Mesodermal cell (in vitro differentiated cells): ENCODE measurements at regions not wholly inside any gene's neighbourhood (a gene's known extent, or its start where the extent isn't known, plus 50 kb on each side); places are given as distances from the start of the nearest gene placed in this dataset.

ENCODE experiments used
- H3K27ac ChIP-seq: 2 replicates; pipeline ENCODE4 v1.7.0; 2013; ENCODE audit warnings: mild to moderate bottlenecking, low read depth, low read length, moderate library complexity; ENCODE audit not compliant: severe bottlenecking
- H3K36me3 ChIP-seq: 2 replicates; pipeline ENCODE4 v1.7.1; 2013; ENCODE audit warnings: mild to moderate bottlenecking, low read length, moderate library complexity; ENCODE audit not compliant: control insufficient read depth, insufficient read depth
- H3K4me1 ChIP-seq: one replicate; pipeline ENCODE4 v1.7.1; 2013; ENCODE audit warnings: mild to moderate bottlenecking, low read length; ENCODE audit not compliant: insufficient read depth, control insufficient read depth, poor library complexity, severe bottlenecking
- H3K4me3 ChIP-seq: 2 replicates; pipeline ENCODE4 v1.7.0; 2013; ENCODE audit warnings: low read length, control low read depth, mild to moderate bottlenecking; ENCODE audit not compliant: insufficient read depth, poor library complexity, severe bottlenecking; ENCODE audit errors: extremely low read depth
- H3K9me3 ChIP-seq: 2 replicates; pipeline ENCODE4 v1.7.1; 2013; ENCODE audit warnings: mild to moderate bottlenecking, low read length, moderate library complexity; ENCODE audit not compliant: control insufficient read depth
- WGBS, 2 experiments: methylation state at CpG; one replicate each; pipeline ENCODE4 v1.1.5; 2013; ENCODE audit warnings: missing lambda C conversion rate in 2 of 2; ENCODE audit not compliant: insufficient coverage in 2 of 2; 5-methylcytosine and 5-hydroxymethylcytosine counted together

DNA sequence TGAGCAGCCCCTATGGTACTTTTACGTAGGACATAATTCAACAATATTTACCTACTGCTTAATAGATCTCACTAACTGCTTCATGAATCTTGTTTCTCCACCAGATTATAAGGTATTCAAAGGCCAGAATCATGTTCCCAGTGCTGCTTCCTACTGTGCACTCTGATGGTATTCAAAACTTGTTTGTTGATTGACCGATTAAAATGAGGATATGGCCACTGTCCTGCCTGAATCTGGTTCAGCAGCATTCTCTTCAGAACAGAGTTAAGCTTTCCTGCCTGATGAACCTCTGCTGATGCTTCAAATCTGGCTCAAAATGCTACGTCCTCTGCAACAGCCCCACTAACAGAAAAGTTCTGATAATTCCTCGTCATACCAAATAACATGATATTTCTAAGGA lies 150.7 kb upstream of the ZNF462 start:
- WGBS, 2 experiments: 94 to 97% methylated on average over 3 to 4 of the region's 4 CpGs
- no peak overlapping the region for H3K27ac ChIP-seq
- H3K4me1 ChIP-seq: peaks cover 3% of the 10 kb centered on the region
- H3K9me3 ChIP-seq: no peaks in the 10 kb centered on the region
- H3K36me3 ChIP-seq: no peaks in the 10 kb centered on the region
- H3K4me3 ChIP-seq: no peak overlapping the region

DNA sequence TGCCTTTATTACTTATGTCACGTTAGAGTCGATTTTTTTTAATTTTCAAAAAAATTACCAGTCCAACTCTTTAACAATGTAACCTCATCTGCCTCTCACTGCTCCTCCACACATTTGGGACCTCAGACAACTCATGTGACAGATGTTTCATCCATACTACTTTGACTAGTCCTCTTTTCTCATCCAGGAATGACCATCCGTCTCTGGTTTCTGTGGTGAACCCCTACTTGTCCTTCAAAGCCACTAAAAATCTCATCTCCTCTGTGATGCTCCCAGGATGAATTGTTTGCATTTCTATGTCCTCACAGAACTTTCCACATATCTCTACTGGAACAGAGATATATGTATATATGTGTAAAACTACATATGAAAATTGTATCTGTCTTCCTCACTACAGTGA lies 149.8 kb upstream of the ZNF462 start:
- no peaks in the 10 kb centered on the region for H3K9me3 ChIP-seq
- H3K4me1 ChIP-seq: peaks cover 3% of the 10 kb centered on the region
- 93 to 100% methylated on average over 3 of the region's 3 CpGs for WGBS, 2 experiments
- H3K36me3 ChIP-seq: no peaks in the 10 kb centered on the region
- no peak overlapping the region for H3K27ac ChIP-seq
- H3K4me3 ChIP-seq: no peak overlapping the region

GRCh38 chr9:106716820-106717219 lies 146.1 kb upstream of the ZNF462 start:
- Histone ChIP-seq H3K36me3 (no peaks in the 10 kb centered on the region), H3K4me3 (no peak overlapping the region), H3K27ac (no peak overlapping the region), H3K9me3 (no peaks in the 10 kb centered on the region), H3K4me1 (peaks cover 15% of the 10 kb centered on the region)
- no CpG with 5 or more reads among the region's 1 CpG for WGBS, 2 experiments

DNA sequence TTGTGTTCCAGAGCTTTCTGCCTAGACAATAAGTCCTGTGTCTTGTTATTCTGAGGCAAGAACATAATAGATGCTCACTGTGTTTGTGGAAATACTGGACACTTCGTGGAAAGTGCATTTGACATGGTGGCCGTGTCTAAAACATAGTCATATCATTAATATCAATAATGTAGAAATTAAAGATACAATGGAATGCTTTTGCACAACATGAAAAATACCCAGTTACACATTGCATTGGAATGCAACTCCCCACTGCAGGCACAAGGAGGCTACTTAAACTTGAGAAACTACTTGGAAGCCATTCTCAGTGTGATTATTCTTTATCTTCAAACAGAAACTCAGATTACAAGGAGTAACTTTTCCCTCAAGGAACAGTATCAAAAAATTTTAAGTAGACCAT lies 145.3 kb upstream of the ZNF462 start:
- H3K4me3 ChIP-seq: no peak overlapping the region
- H3K9me3 ChIP-seq: no peaks in the 10 kb centered on the region
- H3K27ac ChIP-seq: peak overlapping the region; percentile 43
- peaks cover 18% of the 10 kb centered on the region for H3K4me1 ChIP-seq
- WGBS, 2 experiments: no CpG with 5 or more reads among the region's 2 CpGs
- H3K36me3 ChIP-seq: no peaks in the 10 kb centered on the region

DNA sequence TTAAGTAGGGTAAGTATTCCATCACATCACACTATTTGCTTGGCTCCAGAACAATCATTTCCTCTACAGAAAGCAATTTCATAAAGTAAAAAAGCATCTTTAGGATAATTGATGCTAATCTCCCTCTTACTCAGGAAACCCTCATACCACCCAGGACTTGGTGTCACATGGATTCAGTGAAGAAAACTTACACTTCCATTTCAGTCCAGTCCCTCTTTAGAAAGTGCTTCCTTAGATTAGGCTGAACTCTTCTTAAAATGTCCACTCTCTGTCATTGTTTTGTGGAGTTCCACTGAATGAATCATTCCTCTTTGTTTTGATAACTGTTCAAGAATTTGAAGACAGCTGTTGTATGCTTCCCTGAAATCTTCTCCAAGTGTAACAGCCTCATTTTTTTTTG lies 144.0 kb upstream of the ZNF462 start:
- Histone ChIP-seq H3K27ac (peak overlapping the region; percentile 39), H3K36me3 (no peaks in the 10 kb centered on the region), H3K4me3 (no peak overlapping the region)

GRCh38 chr9:106722051-106722753 lies 140.8 kb upstream of the ZNF462 start:
- Histone ChIP-seq H3K4me3 (no peak overlapping the region), H3K36me3 (no peaks in the 10 kb centered on the region), H3K4me1 (peaks cover 18% of the 10 kb centered on the region), H3K9me3 (no peaks in the 10 kb centered on the region), H3K27ac (no peak overlapping the region)
- 88 to 100% methylated on average over 1 of the region's 4 CpGs for WGBS, 2 experiments

More for the DNA sequence above, 144.0 kb upstream of the ZNF462 start:
- Histone ChIP-seq H3K9me3 (no peaks in the 10 kb centered on the region), H3K4me1 (peaks cover 18% of the 10 kb centered on the region)

DNA sequence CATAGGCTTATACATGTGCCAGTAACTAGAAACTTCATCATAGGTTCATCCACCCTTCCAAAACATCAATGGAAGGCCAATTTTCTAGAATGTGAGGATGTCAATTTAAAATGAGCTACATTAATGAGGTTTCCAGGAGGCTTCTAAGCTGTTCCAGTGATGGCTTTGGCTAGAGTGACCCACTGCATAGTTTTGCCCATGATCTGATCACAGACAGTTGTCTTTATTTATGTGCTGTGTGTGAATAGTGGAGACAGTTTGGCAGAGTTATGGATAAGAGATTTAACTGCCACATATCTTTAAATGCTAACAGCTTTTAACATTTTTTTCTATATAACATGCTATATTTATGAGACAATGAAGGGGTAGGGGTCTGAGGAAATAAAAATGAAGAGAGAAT lies 139.0 kb upstream of the ZNF462 start:
- H3K4me3 ChIP-seq: no peak overlapping the region
- H3K27ac ChIP-seq: no peak overlapping the region
- peaks cover 9% of the 10 kb centered on the region for H3K4me1 ChIP-seq
- no peaks in the 10 kb centered on the region for H3K9me3 ChIP-seq
- no peaks in the 10 kb centered on the region for H3K36me3 ChIP-seq

- H3K36me3 ChIP-seq: no peaks in the 10 kb centered on the region
- H3K27ac ChIP-seq: no peak overlapping the region
- 83 to 89% methylated on average over 2 of the region's 2 CpGs for WGBS, 2 experiments
- peaks cover 3% of the 10 kb centered on the region for H3K4me1 ChIP-seq
- H3K9me3 ChIP-seq: no peaks in the 10 kb centered on the region
- H3K4me3 ChIP-seq: no peak overlapping the region
Measured at GRCh38 chr9:106724566-106724965, 138.4 kb upstream of the ZNF462 start.

DNA sequence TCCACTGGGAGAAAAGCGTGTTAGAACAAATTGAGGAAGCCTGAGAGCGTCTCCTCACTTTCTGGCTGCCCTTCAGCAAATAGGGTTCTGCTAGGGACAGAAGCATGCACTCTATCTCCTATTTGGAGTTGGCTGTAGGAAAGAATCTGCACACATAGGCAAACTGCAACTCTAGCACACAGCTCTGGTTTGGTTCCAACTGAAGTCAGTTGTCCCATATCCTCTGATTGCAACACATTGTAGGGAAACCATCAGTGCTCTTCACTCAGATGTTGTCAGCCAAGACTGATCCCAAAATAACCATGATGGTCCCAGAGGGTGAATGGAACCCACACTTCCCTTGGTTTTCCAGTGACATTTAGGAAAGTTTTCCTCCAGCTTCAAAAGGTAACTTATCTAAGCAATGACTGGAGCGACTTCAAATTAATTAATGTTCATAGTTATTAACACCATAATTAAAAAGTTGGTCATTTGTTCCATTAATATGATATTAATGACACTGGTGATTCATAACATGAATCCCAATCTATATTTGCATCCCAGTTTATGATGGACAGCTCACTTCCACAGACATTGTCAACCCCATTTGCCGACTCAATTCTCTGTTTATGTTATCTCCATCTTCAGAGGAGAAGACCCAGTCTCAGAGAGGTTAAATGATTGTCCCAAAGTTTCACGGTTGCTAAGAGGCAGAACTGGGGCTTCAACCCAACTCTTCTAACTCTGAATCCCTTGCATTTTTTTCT lies 136.7 kb upstream of the ZNF462 start:
- Histone ChIP-seq H3K4me1 (peaks cover 3% of the 10 kb centered on the region), H3K9me3 (no peaks in the 10 kb centered on the region), H3K27ac (no peak overlapping the region), H3K4me3 (no peak overlapping the region), H3K36me3 (no peaks in the 10 kb centered on the region)
- 90 to 100% methylated on average over 1 to 3 of the region's 5 CpGs for WGBS, 2 experiments

DNA sequence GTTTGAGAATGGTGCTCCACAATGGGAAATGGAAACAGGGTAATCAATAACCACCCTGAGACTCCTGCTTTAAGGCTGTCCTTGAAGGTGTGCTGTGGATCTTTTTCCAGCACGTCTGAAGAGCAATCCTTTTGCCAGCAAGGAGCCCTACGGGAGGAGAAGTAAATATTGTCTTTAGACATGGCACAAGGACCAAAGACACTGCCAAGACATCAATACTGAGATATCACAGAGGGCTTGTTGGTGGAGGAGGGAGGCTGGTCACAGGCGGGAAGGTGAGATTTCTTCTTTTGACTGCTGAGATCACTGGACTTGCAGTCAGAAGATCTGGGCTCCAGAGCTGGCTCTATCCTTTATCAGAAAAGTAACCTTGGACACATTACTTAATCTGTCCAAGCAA lies 135.0 kb upstream of the ZNF462 start:
- no peaks in the 10 kb centered on the region for H3K4me1 ChIP-seq
- H3K27ac ChIP-seq: no peak overlapping the region
- H3K9me3 ChIP-seq: no peaks in the 10 kb centered on the region
- H3K36me3 ChIP-seq: no peaks in the 10 kb centered on the region
- no CpG with 5 or more reads among the region's 3 CpGs for WGBS, 2 experiments
- H3K4me3 ChIP-seq: no peak overlapping the region

- no peak overlapping the region for H3K4me3 ChIP-seq
- H3K9me3 ChIP-seq: no peaks in the 10 kb centered on the region
- no peak overlapping the region for H3K27ac ChIP-seq
- H3K4me1 ChIP-seq: no peaks in the 10 kb centered on the region
- 97 to 100% methylated on average over 4 to 6 of the region's 7 CpGs for WGBS, 2 experiments
- no peaks in the 10 kb centered on the region for H3K36me3 ChIP-seq
Measured at GRCh38 chr9:106728860-106729259, 134.1 kb upstream of the ZNF462 start.
